Mesodermal cell (in vitro differentiated cells): ENCODE measurements at regions not wholly inside any gene's neighbourhood (a gene's known extent, or its start where the extent isn't known, plus 50 kb on each side); places are given as distances from the start of the nearest gene placed in this dataset.

Experiments used
- H3K27ac ChIP-seq: 2 replicates; pipeline ENCODE4 v1.7.0; 2013; ENCODE audit warnings: mild to moderate bottlenecking, low read depth, low read length, moderate library complexity; ENCODE audit not compliant: severe bottlenecking
- H3K36me3 ChIP-seq: 2 replicates; pipeline ENCODE4 v1.7.1; 2013; ENCODE audit warnings: mild to moderate bottlenecking, low read length, moderate library complexity; ENCODE audit not compliant: control insufficient read depth, insufficient read depth
- H3K4me1 ChIP-seq: one replicate; pipeline ENCODE4 v1.7.1; 2013; ENCODE audit warnings: mild to moderate bottlenecking, low read length; ENCODE audit not compliant: insufficient read depth, control insufficient read depth, poor library complexity, severe bottlenecking
- H3K4me3 ChIP-seq: 2 replicates; pipeline ENCODE4 v1.7.0; 2013; ENCODE audit warnings: low read length, control low read depth, mild to moderate bottlenecking; ENCODE audit not compliant: insufficient read depth, poor library complexity, severe bottlenecking; ENCODE audit errors: extremely low read depth
- H3K9me3 ChIP-seq: 2 replicates; pipeline ENCODE4 v1.7.1; 2013; ENCODE audit warnings: mild to moderate bottlenecking, low read length, moderate library complexity; ENCODE audit not compliant: control insufficient read depth
- WGBS, 2 experiments: methylation state at CpG; one replicate each; pipeline ENCODE4 v1.1.5; 2013; ENCODE audit warnings: missing lambda C conversion rate in 2 of 2; ENCODE audit not compliant: insufficient coverage in 2 of 2; 5-methylcytosine and 5-hydroxymethylcytosine counted together

GRCh38 chr14:101405171-101405883, 156.0 kb upstream of the DIO3 start:
- H3K27ac ChIP-seq: no peak overlapping the region
- 88 to 96% methylated on average over 4 to 8 of the region's 12 CpGs for WGBS, 2 experiments
- H3K4me3 ChIP-seq: no peak overlapping the region
- H3K4me1 ChIP-seq: peaks cover 6% of the 10 kb centered on the region
- no peaks in the 10 kb centered on the region for H3K36me3 ChIP-seq
- H3K9me3 ChIP-seq: no peaks in the 10 kb centered on the region

GRCh38 chr14:101406921-101407320, 154.4 kb upstream of the DIO3 start:
- Histone ChIP-seq H3K4me3 (no peak overlapping the region), H3K36me3 (no peaks in the 10 kb centered on the region), H3K4me1 (no peaks in the 10 kb centered on the region), H3K27ac (no peak overlapping the region), H3K9me3 (no peaks in the 10 kb centered on the region)
- WGBS, 2 experiments: 86 to 93% methylated on average over 7 of the region's 7 CpGs

GRCh38 chr14:101407328-101407727, 154.0 kb upstream of the DIO3 start:
- Histone ChIP-seq H3K9me3 (no peaks in the 10 kb centered on the region), H3K27ac (no peak overlapping the region), H3K36me3 (no peaks in the 10 kb centered on the region), H3K4me1 (peaks cover 3% of the 10 kb centered on the region), H3K4me3 (no peak overlapping the region)
- WGBS, 2 experiments: 93 to 94% methylated on average over 7 to 8 of the region's 8 CpGs

GRCh38 chr14:101408077-101408831, 153.0 kb upstream of the DIO3 start:
- 92 to 93% methylated on average over 15 to 17 of the region's 20 CpGs for WGBS, 2 experiments
- peaks cover 9% of the 10 kb centered on the region for H3K4me1 ChIP-seq

GRCh38 chr14:101409006-101409543, 152.2 kb upstream of the DIO3 start:
- no peaks in the 10 kb centered on the region for H3K9me3 ChIP-seq
- 93 to 94% methylated on average over 19 of the region's 19 CpGs for WGBS, 2 experiments
- no peak overlapping the region for H3K27ac ChIP-seq
- H3K4me1 ChIP-seq: peaks cover 9% of the 10 kb centered on the region
- H3K4me3 ChIP-seq: no peak overlapping the region
- no peaks in the 10 kb centered on the region for H3K36me3 ChIP-seq

More at GRCh38 chr14:101408077-101408831, 153.0 kb upstream of the DIO3 start:
- no peak overlapping the region for H3K4me3 ChIP-seq
- H3K36me3 ChIP-seq: no peaks in the 10 kb centered on the region
- H3K27ac ChIP-seq: no peak overlapping the region
- no peaks in the 10 kb centered on the region for H3K9me3 ChIP-seq

- H3K4me1 ChIP-seq: peaks cover 9% of the 10 kb centered on the region
- no peak overlapping the region for H3K27ac ChIP-seq
- no peaks in the 10 kb centered on the region for H3K36me3 ChIP-seq
- WGBS, 2 experiments: 85 to 87% methylated on average over 4 to 5 of the region's 5 CpGs
- no peaks in the 10 kb centered on the region for H3K9me3 ChIP-seq
- no peak overlapping the region for H3K4me3 ChIP-seq
Measured at GRCh38 chr14:101410126-101410525, 151.2 kb upstream of the DIO3 start.

GRCh38 chr14:101411151-101411550, 150.1 kb upstream of the DIO3 start:
- H3K9me3 ChIP-seq: no peaks in the 10 kb centered on the region
- 94 to 100% methylated on average over 4 of the region's 9 CpGs for WGBS, 2 experiments
- H3K36me3 ChIP-seq: no peaks in the 10 kb centered on the region
- H3K4me1 ChIP-seq: peaks cover 9% of the 10 kb centered on the region
- no peak overlapping the region for H3K4me3 ChIP-seq
- H3K27ac ChIP-seq: no peak overlapping the region

GRCh38 chr14:101411779-101412178, 149.5 kb upstream of the DIO3 start:
- Histone ChIP-seq H3K4me3 (no peak overlapping the region), H3K9me3 (no peaks in the 10 kb centered on the region), H3K36me3 (no peaks in the 10 kb centered on the region), H3K27ac (no peak overlapping the region), H3K4me1 (peaks cover 9% of the 10 kb centered on the region)
- 94 to 95% methylated on average over 7 to 8 of the region's 10 CpGs for WGBS, 2 experiments

GRCh38 chr14:101412739-101413138, 148.6 kb upstream of the DIO3 start:
- Histone ChIP-seq H3K27ac (no peak overlapping the region), H3K36me3 (no peaks in the 10 kb centered on the region), H3K4me1 (peaks cover 9% of the 10 kb centered on the region), H3K4me3 (no peak overlapping the region), H3K9me3 (no peaks in the 10 kb centered on the region)
- WGBS, 2 experiments: 100% methylated on average over 4 of the region's 5 CpGs; no CpG with 5 or more reads in 1 of the 2 experiments

GRCh38 chr14:101417434-101417833, 143.9 kb upstream of the DIO3 start:
- Histone ChIP-seq H3K36me3 (no peaks in the 10 kb centered on the region), H3K27ac (no peak overlapping the region), H3K9me3 (no peaks in the 10 kb centered on the region), H3K4me3 (no peak overlapping the region), H3K4me1 (peaks cover 5% of the 10 kb centered on the region)
- 63% methylated on average over 1 of the region's 1 CpG; no CpG with 5 or more reads in 1 of the 2 experiments for WGBS, 2 experiments
